ENCODE measurements at regions not wholly inside any gene's neighbourhood (a gene's known extent, or its start where the extent isn't known, plus 50 kb on each side); places are given as distances from the start of the nearest gene placed in this dataset.
"Not testable (repeated sequence)": the region's sequence is repeated elsewhere in the genome, so short reads cannot be mapped to it uniquely, and the experiment has no call there.

DNA sequence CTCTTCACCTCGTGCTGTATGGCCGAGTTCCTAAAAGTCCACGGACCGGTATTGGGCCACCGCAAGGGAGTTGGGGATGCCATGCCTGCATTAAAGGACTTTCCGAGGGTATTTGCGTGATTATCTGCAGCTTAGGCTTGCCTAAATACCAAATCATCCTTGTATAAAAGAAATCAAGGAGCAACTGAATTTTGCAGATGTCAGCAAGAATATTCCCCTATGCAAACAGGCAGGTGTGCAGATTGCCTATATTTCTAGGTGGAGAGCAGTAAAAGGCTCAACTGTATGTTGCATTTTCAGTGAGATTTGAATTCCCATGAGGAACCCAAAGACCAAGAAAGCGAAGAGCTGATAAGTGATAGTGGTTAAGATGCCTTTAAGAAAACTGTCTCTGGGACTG lies 452.3 kb downstream of the CDH11 start:
- TF ChIP-seq CTCF (IDR thresholded peaks at IDR 0.05; ENCODE audit: borderline replicate concordance, insufficient read depth, low read depth, low read length): no peak
- no peak overlapping the region for H3K4me3 ChIP-seq (ENCODE audit: low read depth, low read length)

GRCh38 chr16:64667334-64667877 lies 454.5 kb downstream of the CDH11 start:
- no peak overlapping the region for H3K4me3 ChIP-seq (ENCODE audit: low read depth, low read length)
- TF ChIP-seq CTCF (IDR thresholded peaks at IDR 0.05; ENCODE audit: borderline replicate concordance, insufficient read depth, low read depth, low read length): no peak

- not testable (repeated sequence) for H3K4me3 ChIP-seq (ENCODE audit: low read depth, low read length)
Observed at GRCh38 chr16:64662312-64662711, 459.6 kb downstream of the CDH11 start.

DNA sequence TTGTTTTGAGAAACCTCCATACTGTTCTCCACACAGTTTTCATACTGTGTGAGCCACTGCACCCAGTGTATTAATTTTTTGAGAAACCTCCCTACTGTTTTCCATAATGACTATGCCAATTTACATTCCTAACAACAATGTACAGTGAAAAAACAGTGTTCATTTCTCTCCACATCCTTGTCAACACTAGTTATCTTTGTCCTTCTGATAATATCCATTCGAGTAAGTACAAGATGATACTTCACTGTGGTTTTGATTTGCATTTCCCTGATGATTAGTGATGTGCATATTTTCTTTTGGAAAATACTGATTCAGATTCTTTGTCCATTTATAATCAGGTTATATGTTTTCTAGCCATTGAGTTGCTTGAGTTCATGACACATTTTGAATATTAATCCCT lies 462.0 kb downstream of the CDH11 start:
- H3K4me3 ChIP-seq (ENCODE audit: low read depth, low read length): no peak overlapping the region
- TF ChIP-seq CTCF (IDR thresholded peaks at IDR 0.05; ENCODE audit: borderline replicate concordance, insufficient read depth, low read depth, low read length): no peak

DNA sequence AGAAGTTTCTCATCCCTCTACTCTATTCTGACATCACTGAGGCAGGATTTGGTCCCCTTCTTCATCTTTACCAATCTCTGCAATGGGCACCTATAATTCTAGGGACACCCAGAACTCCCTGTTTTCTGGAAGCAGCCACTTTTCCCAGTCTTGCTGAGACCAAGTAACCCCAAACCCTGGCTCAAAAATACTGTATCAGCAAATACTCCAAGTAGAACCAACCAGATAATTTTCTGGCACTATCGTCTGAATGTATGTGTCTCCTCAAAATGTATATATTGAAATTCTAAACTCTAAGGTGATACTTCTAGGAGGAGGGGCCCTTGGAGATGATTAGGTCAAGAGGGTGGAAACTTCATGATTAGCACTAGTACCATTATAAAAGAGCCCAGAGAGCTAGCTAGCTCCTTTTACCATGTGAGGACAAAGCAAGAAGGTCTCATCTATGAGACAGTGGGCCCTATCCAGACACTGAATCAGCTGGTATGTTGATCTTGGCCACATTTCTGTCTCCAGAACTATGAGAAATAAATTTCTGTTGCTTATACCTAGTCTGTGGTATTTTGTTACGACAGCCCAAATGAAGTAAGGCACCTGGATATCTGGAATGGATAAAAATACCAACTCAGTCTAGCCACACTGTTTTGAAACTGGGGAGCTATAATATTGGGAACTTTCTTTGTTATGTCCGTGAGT lies 464.4 kb downstream of the CDH11 start:
- H3K4me3 ChIP-seq (ENCODE audit: low read depth, low read length): no peak overlapping the region
- TF ChIP-seq CTCF (IDR thresholded peaks at IDR 0.05; ENCODE audit: borderline replicate concordance, insufficient read depth, low read depth, low read length): no peak

- no peak overlapping the region for H3K4me3 ChIP-seq (ENCODE audit: low read depth, low read length)
- TF ChIP-seq CTCF (IDR thresholded peaks at IDR 0.05; ENCODE audit: borderline replicate concordance, insufficient read depth, low read depth, low read length): no peak
Observed at GRCh38 chr16:64656471-64656870, 465.4 kb downstream of the CDH11 start.

GRCh38 chr16:64654178-64654577 lies 467.7 kb downstream of the CDH11 start:
- TF ChIP-seq CTCF (IDR thresholded peaks at IDR 0.05; ENCODE audit: borderline replicate concordance, insufficient read depth, low read depth, low read length): no peak
- H3K4me3 ChIP-seq (ENCODE audit: low read depth, low read length): no peak overlapping the region

Measured in GM12875 (cell line).